Fibroblast of pulmonary artery (primary cell): ENCODE measurements at regions not wholly inside any gene's neighbourhood (a gene's known extent, or its start where the extent isn't known, plus 50 kb on each side); places are given as distances from the start of the nearest gene placed in this dataset.
A peak's percentile ranks its signal among the peaks of the same experiment; 100 is the strongest.

Experiments used
- DNase-seq: peaks from one replicate; pipeline ENCODE4 v3.0.0-alpha.2; 2010; ENCODE audit warnings: low read depth
- H3K4me3 ChIP-seq: replicated peaks from 2 replicates; pipeline ENCODE4 v1.5.1; 2011; ENCODE audit warnings: low read depth, mild to moderate bottlenecking, control low read depth, low read length, moderate library complexity
- CTCF ChIP-seq: IDR thresholded peaks from 2 replicates; pipeline ENCODE4 v1.5.1; 2011; ENCODE audit warnings: mild to moderate bottlenecking, control low read depth, low read length, inconsistent platforms; ENCODE audit errors: missing control alignments

- peak; percentile 30 for DNase-seq
- H3K4me3 ChIP-seq = no peak overlapping the region
- TF ChIP-seq CTCF = no peak
Measured at GRCh38 chr1:56331892-56332567, 247.3 kb downstream of the PLPP3 start.

- no peak overlapping the region for H3K4me3 ChIP-seq
- DNase-seq = no peak
- TF ChIP-seq CTCF = no peak
Measured at GRCh38 chr1:56331207-56331891, 248.0 kb downstream of the PLPP3 start.

- DNase-seq = peak; percentile 65
- H3K4me3 ChIP-seq = no peak overlapping the region
- TF ChIP-seq CTCF = no peak
Measured at GRCh38 chr1:56330391-56331026, 248.9 kb downstream of the PLPP3 start.

- no peak overlapping the region for H3K4me3 ChIP-seq
- TF ChIP-seq CTCF = no peak
- peak; percentile 26 for DNase-seq
Measured at GRCh38 chr1:56329970-56330369, 249.4 kb downstream of the PLPP3 start.

- no peak for DNase-seq
- TF ChIP-seq CTCF = no peak
- no peak overlapping the region for H3K4me3 ChIP-seq
Measured at GRCh38 chr1:56327195-56327594, 252.2 kb downstream of the PLPP3 start.

GRCh38 chr1:56326056-56326455 lies 253.3 kb downstream of the PLPP3 start:
- DNase-seq = peak; percentile 16
- TF ChIP-seq CTCF = no peak

More at GRCh38 chr1:56326056-56326455, 253.3 kb downstream of the PLPP3 start:
- H3K4me3 ChIP-seq = no peak overlapping the region
